ENCODE measurements at regions not wholly inside any gene's neighbourhood (a gene's known extent, or its start where the extent isn't known, plus 50 kb on each side); places are given as distances from the start of the nearest gene placed in this dataset.

DNA sequence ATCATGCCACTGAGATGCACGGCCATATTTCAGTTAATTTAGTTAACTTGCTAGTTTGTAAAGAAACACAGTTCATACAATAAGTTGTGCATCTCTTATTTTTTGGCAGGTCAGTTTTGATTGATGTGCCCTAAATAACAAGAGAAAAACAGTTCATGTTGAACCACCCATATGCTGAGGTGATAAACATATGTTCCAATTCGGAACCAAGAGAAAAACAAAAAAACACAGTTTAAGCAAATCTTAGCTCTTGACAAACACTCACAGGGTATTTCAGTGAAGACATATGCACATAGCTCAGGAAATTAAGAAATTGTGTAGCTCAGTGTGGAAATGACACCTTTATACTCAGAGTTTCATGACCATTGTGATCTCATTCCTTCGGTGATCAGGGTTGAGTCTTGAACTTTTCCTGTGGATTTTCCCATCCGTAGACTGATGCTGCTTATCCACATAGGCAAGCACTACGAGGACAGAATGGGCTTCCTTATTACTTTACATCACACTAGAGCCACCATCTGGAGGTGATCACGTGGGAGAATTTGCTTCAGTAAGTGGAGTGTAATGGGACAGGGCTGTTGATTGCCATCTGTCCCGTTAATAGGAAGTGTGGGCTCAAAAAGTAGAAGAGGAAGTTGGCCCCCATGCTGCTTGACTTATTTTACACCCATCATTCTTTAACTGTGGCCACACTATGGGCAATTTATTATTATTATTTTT, 773.0 kb downstream of the MTRR start:
- Histone ChIP-seq H3K79me2 (ENCODE audit: insufficient read depth) (no peaks in the 10 kb centered on the region), H3K36me3 (replicated peaks in 1 of 2; ENCODE audit: control insufficient read depth in 1 of 2, insufficient read depth in 2 of 2, low read length in 1 of 2) (no peaks in the 10 kb centered on the region)

More for the DNA sequence above, 773.0 kb downstream of the MTRR start:
- Histone ChIP-seq H4K20me1 (ENCODE audit: insufficient read depth) (no peaks in the 10 kb centered on the region), H2AFZ (ENCODE audit: low read depth) (no peak overlapping the region), H3K9me3 (no peaks in the 10 kb centered on the region), H3F3A (replicated peaks; ENCODE audit: insufficient read depth) (no peaks in the 10 kb centered on the region), H3K4me2 (no peak overlapping the region), H3K27me3 (ENCODE audit: insufficient read depth) (no peaks in the 10 kb centered on the region), H3K9ac (no peak overlapping the region), H3K4me3 (ENCODE audit: low read depth in 2 of 2, low read length in 1 of 2) (no peak overlapping the region), H3K4me1 (ENCODE audit: control insufficient read depth in 1 of 2, insufficient read depth in 2 of 2, low read depth in 1 of 2, low read length in 1 of 2) (no peaks in the 10 kb centered on the region), H3K27ac (ENCODE audit: low read depth in 2 of 2, low read length in 1 of 2) (no peak overlapping the region), H3K9me2 (no peaks in the 10 kb centered on the region)
- no peak for DNase-seq
- ChIA-PET CTCF (no interaction called here), POLR2A (no interaction called here)
- TF ChIP-seq, protein P1, sequence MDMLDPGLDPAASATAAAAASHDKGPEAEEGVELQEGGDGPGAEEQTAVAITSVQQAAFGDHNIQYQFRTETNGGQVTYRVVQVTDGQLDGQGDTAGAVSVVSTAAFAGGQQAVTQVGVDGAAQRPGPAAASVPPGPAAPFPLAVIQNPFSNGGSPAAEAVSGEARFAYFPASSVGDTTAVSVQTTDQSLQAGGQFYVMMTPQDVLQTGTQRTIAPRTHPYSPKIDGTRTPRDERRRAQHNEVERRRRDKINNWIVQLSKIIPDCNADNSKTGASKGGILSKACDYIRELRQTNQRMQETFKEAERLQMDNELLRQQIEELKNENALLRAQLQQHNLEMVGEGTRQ (IDR thresholded peaks at IDR 0.05; ENCODE audit: borderline replicate concordance, low read depth, low read length), result no peak
- TF ChIP-seq, protein P2, sequence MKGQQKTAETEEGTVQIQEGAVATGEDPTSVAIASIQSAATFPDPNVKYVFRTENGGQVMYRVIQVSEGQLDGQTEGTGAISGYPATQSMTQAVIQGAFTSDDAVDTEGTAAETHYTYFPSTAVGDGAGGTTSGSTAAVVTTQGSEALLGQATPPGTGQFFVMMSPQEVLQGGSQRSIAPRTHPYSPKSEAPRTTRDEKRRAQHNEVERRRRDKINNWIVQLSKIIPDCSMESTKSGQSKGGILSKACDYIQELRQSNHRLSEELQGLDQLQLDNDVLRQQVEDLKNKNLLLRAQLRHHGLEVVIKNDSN (IDR thresholded peaks at IDR 0.05; ENCODE audit: borderline replicate concordance, low read depth), result no peak
- TF ChIP-seq GABPA (IDR thresholded peaks at IDR 0.05; ENCODE audit: low read depth) (no peak), ELF1 (IDR thresholded peaks at IDR 0.05) (no peak), GATA2 (CRISPR knock-in tag; IDR thresholded peaks at IDR 0.05) (no peak), YY1 (IDR thresholded peaks at IDR 0.05; ENCODE audit: low read depth) (no peak), TEAD4 (IDR thresholded peaks at IDR 0.05; ENCODE audit: borderline replicate concordance, insufficient read depth) (no peak), RAD21 (IDR thresholded peaks at IDR 0.05; ENCODE audit: low read length) (no peak), EP300 (IDR thresholded peaks at IDR 0.05; ENCODE audit: borderline replicate concordance in 1 of 2, low read depth in 1 of 2, low read length in 1 of 2) (no peak), RFX5 (IDR thresholded peaks at IDR 0.05; ENCODE audit: low read length) (no peak), CHD2 (IDR thresholded peaks at IDR 0.05; ENCODE audit: low read length, partially characterized antibody) (no peak), TAF1 (IDR thresholded peaks at IDR 0.05; ENCODE audit: borderline replicate concordance, low read depth, low read length) (no peak), MEF2A (IDR thresholded peaks at IDR 0.05; ENCODE audit: borderline replicate concordance, low read depth) (no peak)
- TF ChIP-seq, protein P3, sequence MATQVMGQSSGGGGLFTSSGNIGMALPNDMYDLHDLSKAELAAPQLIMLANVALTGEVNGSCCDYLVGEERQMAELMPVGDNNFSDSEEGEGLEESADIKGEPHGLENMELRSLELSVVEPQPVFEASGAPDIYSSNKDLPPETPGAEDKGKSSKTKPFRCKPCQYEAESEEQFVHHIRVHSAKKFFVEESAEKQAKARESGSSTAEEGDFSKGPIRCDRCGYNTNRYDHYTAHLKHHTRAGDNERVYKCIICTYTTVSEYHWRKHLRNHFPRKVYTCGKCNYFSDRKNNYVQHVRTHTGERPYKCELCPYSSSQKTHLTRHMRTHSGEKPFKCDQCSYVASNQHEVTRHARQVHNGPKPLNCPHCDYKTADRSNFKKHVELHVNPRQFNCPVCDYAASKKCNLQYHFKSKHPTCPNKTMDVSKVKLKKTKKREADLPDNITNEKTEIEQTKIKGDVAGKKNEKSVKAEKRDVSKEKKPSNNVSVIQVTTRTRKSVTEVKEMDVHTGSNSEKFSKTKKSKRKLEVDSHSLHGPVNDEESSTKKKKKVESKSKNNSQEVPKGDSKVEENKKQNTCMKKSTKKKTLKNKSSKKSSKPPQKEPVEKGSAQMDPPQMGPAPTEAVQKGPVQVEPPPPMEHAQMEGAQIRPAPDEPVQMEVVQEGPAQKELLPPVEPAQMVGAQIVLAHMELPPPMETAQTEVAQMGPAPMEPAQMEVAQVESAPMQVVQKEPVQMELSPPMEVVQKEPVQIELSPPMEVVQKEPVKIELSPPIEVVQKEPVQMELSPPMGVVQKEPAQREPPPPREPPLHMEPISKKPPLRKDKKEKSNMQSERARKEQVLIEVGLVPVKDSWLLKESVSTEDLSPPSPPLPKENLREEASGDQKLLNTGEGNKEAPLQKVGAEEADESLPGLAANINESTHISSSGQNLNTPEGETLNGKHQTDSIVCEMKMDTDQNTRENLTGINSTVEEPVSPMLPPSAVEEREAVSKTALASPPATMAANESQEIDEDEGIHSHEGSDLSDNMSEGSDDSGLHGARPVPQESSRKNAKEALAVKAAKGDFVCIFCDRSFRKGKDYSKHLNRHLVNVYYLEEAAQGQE (IDR thresholded peaks at IDR 0.05; ENCODE audit: low read depth, low read length), result no peak
- TF ChIP-seq, protein P4, sequence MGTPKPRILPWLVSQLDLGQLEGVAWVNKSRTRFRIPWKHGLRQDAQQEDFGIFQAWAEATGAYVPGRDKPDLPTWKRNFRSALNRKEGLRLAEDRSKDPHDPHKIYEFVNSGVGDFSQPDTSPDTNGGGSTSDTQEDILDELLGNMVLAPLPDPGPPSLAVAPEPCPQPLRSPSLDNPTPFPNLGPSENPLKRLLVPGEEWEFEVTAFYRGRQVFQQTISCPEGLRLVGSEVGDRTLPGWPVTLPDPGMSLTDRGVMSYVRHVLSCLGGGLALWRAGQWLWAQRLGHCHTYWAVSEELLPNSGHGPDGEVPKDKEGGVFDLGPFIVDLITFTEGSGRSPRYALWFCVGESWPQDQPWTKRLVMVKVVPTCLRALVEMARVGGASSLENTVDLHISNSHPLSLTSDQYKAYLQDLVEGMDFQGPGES (IDR thresholded peaks at IDR 0.05; ENCODE audit: low read depth, low read length), result no peak
- WGBS (ENCODE audit: low lambda C conversion rate), result 33% methylated on average over 7 of the region's 7 CpGs

Data from SK-N-SH (cell line).